ENCODE measurements at regions not wholly inside any gene's neighbourhood (a gene's known extent, or its start where the extent isn't known, plus 50 kb on each side); places are given as distances from the start of the nearest gene placed in this dataset.
"Not testable (repeated sequence)": the region's sequence is repeated elsewhere in the genome, so short reads cannot be mapped to it uniquely, and the experiment has no call there.

DNA sequence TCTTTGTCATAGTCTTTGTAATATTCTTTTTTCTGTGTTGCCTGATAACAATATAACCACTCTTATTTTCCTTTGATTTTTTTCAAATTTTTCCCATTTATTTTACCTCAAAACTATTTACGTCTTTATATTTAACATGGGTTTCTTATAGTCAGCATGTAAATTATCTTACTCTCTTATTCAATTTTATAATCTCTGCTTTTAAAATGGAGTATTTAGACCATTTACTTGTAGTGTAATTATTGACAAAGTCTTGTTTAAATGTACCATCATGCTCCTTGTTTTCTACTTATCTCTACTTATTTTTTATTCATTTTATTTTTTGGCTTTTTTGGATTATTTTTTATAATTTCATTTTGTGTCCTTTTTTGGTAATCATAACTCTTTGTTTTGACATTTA, 476.5 kb upstream of the MAP3K7 start:
- DNase-seq (ENCODE audit: low read depth), result no peak
- TF ChIP-seq, protein P1, sequence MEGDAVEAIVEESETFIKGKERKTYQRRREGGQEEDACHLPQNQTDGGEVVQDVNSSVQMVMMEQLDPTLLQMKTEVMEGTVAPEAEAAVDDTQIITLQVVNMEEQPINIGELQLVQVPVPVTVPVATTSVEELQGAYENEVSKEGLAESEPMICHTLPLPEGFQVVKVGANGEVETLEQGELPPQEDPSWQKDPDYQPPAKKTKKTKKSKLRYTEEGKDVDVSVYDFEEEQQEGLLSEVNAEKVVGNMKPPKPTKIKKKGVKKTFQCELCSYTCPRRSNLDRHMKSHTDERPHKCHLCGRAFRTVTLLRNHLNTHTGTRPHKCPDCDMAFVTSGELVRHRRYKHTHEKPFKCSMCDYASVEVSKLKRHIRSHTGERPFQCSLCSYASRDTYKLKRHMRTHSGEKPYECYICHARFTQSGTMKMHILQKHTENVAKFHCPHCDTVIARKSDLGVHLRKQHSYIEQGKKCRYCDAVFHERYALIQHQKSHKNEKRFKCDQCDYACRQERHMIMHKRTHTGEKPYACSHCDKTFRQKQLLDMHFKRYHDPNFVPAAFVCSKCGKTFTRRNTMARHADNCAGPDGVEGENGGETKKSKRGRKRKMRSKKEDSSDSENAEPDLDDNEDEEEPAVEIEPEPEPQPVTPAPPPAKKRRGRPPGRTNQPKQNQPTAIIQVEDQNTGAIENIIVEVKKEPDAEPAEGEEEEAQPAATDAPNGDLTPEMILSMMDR (conservative IDR thresholded peaks at IDR 0.05; ENCODE audit: low read length), result no peak
- no peak overlapping the region for H3K4me3 ChIP-seq (ENCODE audit: low read length)

DNA sequence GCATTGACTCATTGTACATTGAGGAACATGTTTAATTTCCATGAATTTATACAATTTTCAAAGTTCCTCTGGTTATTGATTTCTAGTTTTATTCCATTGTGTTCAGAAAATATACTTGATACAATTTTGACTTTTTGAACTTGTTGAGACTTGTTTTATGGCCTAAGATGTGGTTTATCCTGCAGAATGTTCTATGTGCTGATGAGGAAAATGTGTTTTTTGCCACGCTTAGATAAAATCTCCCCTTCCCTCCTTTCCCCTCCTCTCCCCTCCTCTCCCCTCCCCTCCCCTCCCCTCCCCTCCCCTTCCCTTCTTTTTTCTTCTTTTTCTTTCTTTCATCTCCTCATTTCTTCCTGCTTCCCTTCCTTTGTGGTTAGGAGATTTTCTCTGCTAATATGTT, 470.8 kb upstream of the MAP3K7 start:
- no peak for DNase-seq (ENCODE audit: low read depth)
- H3K4me3 ChIP-seq (ENCODE audit: low read length), result no peak overlapping the region
- TF ChIP-seq, protein P1 (conservative IDR thresholded peaks at IDR 0.05; ENCODE audit: low read length), result no peak

DNA sequence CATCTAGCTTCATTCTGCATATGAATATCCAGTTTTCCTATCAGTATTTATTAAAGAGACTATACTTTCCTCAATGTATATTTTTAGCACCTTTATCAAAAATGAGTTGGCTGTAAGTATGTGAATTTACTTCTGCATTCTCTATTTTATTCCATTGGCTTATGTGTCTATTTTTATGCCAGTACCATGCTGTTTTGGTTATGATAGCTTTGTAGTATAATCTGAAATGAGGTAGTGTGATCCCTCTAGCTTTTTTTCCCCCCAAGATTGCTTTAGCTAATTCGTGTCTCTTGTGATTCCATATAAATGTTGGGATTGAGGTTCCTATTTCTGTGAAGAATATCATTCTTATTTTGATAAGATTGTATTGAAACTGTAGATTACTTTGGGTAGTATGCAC, 469.1 kb upstream of the MAP3K7 start:
- H3K4me3 ChIP-seq (ENCODE audit: low read length), result no peak overlapping the region
- TF ChIP-seq, protein P1 (conservative IDR thresholded peaks at IDR 0.05; ENCODE audit: low read length), result no peak
- no peak for DNase-seq (ENCODE audit: low read depth)

DNA sequence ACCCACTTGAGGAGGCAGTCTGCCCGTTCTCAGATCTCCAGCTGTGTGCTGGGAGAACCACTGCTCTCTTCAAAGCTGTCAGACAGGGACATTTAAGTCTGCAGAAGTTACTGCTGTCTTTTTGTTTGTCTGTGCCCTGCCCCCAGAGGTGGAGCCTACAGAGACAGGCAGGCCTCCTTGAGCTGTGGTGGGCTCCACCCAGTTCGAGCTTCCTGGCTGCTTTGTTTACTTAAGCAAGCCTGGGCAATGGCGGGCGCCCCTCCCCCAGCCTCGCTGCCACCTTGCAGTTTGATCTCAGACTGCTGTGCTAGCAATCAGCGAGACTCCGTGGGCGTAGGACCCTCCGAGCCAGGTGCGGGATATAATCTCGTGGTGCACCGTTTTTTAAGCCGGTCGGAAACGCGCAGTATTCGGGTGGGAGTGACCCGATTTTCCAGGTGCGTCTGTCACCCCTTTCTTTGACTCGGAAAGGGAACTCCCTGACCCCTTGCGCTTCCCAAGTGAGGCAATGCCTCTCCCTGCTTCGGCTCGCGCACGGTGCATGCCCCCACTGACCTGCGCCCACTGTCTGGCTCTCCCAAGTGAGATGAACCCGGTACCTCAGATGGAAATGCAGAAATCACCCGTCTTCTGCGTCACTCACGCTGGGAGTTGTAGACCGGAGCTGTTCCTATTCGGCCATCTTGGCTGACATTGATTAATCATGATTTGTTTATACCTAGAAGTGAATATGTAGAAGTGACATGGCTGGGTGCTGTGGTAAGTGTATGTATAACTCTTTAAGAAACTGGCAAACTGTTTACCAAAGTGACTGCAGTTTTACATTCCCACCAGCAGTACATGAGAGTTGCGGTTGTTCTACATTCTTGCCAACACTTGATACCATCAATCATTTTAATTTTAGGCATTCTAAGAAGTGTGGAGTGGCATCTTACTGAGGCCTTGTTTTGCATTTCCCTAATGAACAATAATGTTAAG, 465.9 kb upstream of the MAP3K7 start:
- DNase-seq (ENCODE audit: low read depth); H3K4me3 ChIP-seq (ENCODE audit: low read length): not testable (repeated sequence)

DNA sequence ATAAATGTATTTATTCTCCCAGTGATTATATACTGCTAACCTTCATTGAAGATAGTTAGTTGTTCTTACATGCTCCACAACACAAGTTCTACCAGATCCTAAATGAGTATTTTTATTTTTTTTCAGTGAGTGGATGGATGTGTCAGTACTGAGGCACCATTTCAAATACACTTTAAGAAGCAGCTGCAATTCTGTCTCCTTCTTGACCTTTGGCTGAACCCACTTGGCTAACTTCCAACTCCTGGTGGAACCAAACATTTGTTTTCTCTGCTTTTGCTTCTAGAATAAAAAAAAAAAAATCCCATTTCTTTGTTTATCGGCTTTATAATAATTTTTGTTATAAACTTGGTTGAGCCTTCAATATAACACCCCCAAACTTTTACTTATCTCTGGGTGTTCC, 458.3 kb upstream of the MAP3K7 start:
- TF ChIP-seq, protein P1 (conservative IDR thresholded peaks at IDR 0.05; ENCODE audit: low read length), result no peak

DNA sequence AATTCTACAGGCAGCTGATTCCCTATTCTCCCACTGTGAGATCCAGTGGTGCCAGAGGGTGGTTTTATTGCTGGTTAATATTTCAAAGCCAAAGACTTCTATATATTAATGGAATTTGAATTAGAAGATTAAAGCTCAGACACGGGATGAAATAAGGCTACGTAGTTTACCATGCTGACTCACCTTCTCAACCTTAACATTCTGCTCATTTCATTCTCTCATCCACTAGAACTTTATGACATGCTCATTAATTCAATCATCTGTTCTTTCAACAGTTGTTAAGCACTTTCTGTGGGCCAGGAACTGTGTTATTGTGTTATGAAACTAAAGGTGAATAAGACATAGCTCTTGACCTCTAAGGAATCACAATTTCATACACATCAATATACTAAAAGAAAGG, 456.9 kb upstream of the MAP3K7 start:
- DNase-seq (ENCODE audit: low read depth), result no peak
- TF ChIP-seq, protein P1 (conservative IDR thresholded peaks at IDR 0.05; ENCODE audit: low read length), result no peak
- no peak overlapping the region for H3K4me3 ChIP-seq (ENCODE audit: low read length)

More for the DNA sequence above, 458.3 kb upstream of the MAP3K7 start:
- DNase-seq (ENCODE audit: low read depth), result no peak
- H3K4me3 ChIP-seq (ENCODE audit: low read length), result no peak overlapping the region

DNA sequence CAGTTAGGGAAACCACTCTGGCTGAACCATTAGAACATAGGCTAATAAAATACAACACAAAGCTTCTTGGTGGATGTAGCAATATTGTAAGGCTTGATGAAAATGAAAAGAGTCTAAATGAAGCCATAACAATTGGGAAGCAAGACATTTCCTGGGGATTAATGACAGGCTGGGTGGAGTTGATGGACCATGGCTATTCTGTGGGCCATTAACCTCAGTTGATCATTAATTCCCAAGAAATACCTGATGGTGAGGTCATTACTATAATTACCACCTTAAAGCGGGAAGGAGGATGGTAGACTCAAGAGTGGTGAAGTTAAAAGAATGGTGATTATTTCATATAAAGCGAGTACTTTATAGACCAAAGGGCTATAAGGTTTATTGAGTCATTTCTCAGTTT, 455.8 kb upstream of the MAP3K7 start:
- DNase-seq (ENCODE audit: low read depth), result no peak
- TF ChIP-seq, protein P1 (conservative IDR thresholded peaks at IDR 0.05; ENCODE audit: low read length), result no peak
- H3K4me3 ChIP-seq (ENCODE audit: low read length), result no peak overlapping the region
